GM23248 (cell line): ENCODE measurements at regions not wholly inside any gene's neighbourhood (a gene's known extent, or its start where the extent isn't known, plus 50 kb on each side); places are given as distances from the start of the nearest gene placed in this dataset.

Experiments
- DNase-seq: peaks from one replicate; pipeline ENCODE4 v3.0.0-alpha.2; 2015
- H2AFZ ChIP-seq: fragments of 200-600 bp; sonication (generic); 2 replicates; pipeline ENCODE4 v1.6.1; 2016; ENCODE audit warnings: antibody characterized with exemption
- H3F3A ChIP-seq: fragments of 200-600 bp; sonication (generic); 2 replicates; pipeline ENCODE4 v1.6.1; 2016; ENCODE audit warnings: mild to moderate bottlenecking, antibody characterized with exemption, mixed run types; ENCODE audit not compliant: insufficient read depth
- H3K27ac ChIP-seq: fragments of 200-600 bp; sonication (generic); 2 replicates; pipeline ENCODE4 v1.5.1; 2016; ENCODE audit warnings: mild to moderate bottlenecking
- H3K27me3 ChIP-seq: fragments of 200-600 bp; sonication (generic); replicated peaks from 2 replicates; pipeline ENCODE4 v1.6.1; 2016; ENCODE audit warnings: mild to moderate bottlenecking; ENCODE audit not compliant: insufficient read depth
- H3K36me3 ChIP-seq: fragments of 200-600 bp; sonication (generic); 2 replicates; pipeline ENCODE4 v1.6.1; 2016; ENCODE audit warnings: low read depth, mild to moderate bottlenecking
- H3K4me1 ChIP-seq: fragments of 200-600 bp; sonication (generic); 2 replicates; pipeline ENCODE4 v1.6.1; 2016; ENCODE audit warnings: mild to moderate bottlenecking; ENCODE audit not compliant: insufficient read depth
- H3K4me2 ChIP-seq: fragments of 200-600 bp; sonication (generic); one replicate; pipeline ENCODE4 v1.6.1; 2016; ENCODE audit warnings: mild to moderate bottlenecking; ENCODE audit not compliant: unreplicated experiment
- H3K4me3 ChIP-seq: fragments of 200-600 bp; sonication (generic); 2 replicates; pipeline ENCODE4 v1.5.1; 2016; ENCODE audit warnings: mild to moderate bottlenecking
- H3K79me2 ChIP-seq: fragments of 200-600 bp; sonication (generic); 2 replicates; pipeline ENCODE4 v1.6.1; 2016; ENCODE audit warnings: mild to moderate bottlenecking; ENCODE audit not compliant: insufficient read depth
- H3K9ac ChIP-seq: fragments of 200-600 bp; sonication (generic); 2 replicates; pipeline ENCODE4 v1.6.1; 2016; ENCODE audit warnings: mild to moderate bottlenecking
- H3K9me2 ChIP-seq: fragments of 200-600 bp; sonication (generic); 2 replicates; pipeline ENCODE4 v1.6.1; 2016; ENCODE audit warnings: mixed run types, mild to moderate bottlenecking, moderate library complexity; ENCODE audit not compliant: insufficient read depth
- H3K9me3 ChIP-seq: fragments of 200-600 bp; sonication (generic); one replicate; pipeline ENCODE4 v1.6.1; 2017; ENCODE audit warnings: low read depth
- H4K20me1 ChIP-seq: fragments of 200-600 bp; sonication (generic); 2 replicates; pipeline ENCODE4 v1.6.0; 2016; ENCODE audit not compliant: insufficient read depth
- EZH2 ChIP-seq: fragments of 200-600 bp; sonication (generic); IDR thresholded peaks from 2 replicates; pipeline ENCODE4 v1.6.1; 2018; ENCODE audit warnings: antibody characterized with exemption, mild to moderate bottlenecking; ENCODE audit not compliant: insufficient read depth, poor library complexity, severe bottlenecking
- EZH2phosphoT487 ChIP-seq: fragments of 200-600 bp; sonication (generic); IDR thresholded peaks from 2 replicates; pipeline ENCODE4 v1.6.1; 2018; ENCODE audit warnings: antibody characterized with exemption, moderate library complexity, mild to moderate bottlenecking, low read depth; ENCODE audit not compliant: insufficient read depth
- WGBS, 2 experiments: methylation state at CpG; one replicate each; pipeline ENCODE4 v1.1.6; 2015 to 2017; ENCODE audit warnings: low lambda C conversion rate in 2 of 2, low coverage in 1 of 2; ENCODE audit errors: missing lambda C conversion rate in 2 of 2; 5-methylcytosine and 5-hydroxymethylcytosine counted together
- in situ Hi-C: fragments of 300-500 bp; cut with MboI; formaldehyde crosslinking; loops from 2 replicates; pipeline ENCODE4 v1.15.0; 2020

- no peak for TF ChIP-seq EZH2phosphoT487
- TF ChIP-seq EZH2: no peak
- Histone ChIP-seq H2AFZ (no peak overlapping the region), H3F3A (no peaks in the 10 kb centered on the region), H3K27ac (no peak overlapping the region), H4K20me1 (no peaks in the 10 kb centered on the region), H3K27me3 (no peaks in the 10 kb centered on the region), H3K4me3 (no peak overlapping the region), H3K4me1 (no peaks in the 10 kb centered on the region), H3K4me2 (no peak overlapping the region), H3K79me2 (no peaks in the 10 kb centered on the region), H3K9me3 (no peaks in the 10 kb centered on the region), H3K9ac (no peak overlapping the region), H3K36me3 (no peaks in the 10 kb centered on the region), H3K9me2 (no peaks in the 10 kb centered on the region)
- DNase-seq: no peak
- WGBS, 2 experiments: 23 to 33% methylated on average over 4 of the region's 4 CpGs
- in situ Hi-C loops: no loop called here
These were observed 276.3 kb upstream of the AGA start for GRCh38 chr4:177718514-177718913.

GRCh38 chr4:177726111-177726510, 283.9 kb upstream of the AGA start:
- Histone ChIP-seq H3F3A (no peaks in the 10 kb centered on the region), H3K9me2 (no peaks in the 10 kb centered on the region), H4K20me1 (no peaks in the 10 kb centered on the region), H3K79me2 (no peaks in the 10 kb centered on the region), H3K9ac (no peak overlapping the region), H3K27me3 (no peaks in the 10 kb centered on the region), H3K9me3 (no peaks in the 10 kb centered on the region), H2AFZ (no peak overlapping the region), H3K4me3 (no peak overlapping the region), H3K4me2 (no peak overlapping the region), H3K27ac (no peak overlapping the region), H3K4me1 (no peaks in the 10 kb centered on the region), H3K36me3 (no peaks in the 10 kb centered on the region)
- in situ Hi-C loops: no loop called here
- TF ChIP-seq EZH2phosphoT487: no peak
- no peak for TF ChIP-seq EZH2
- DNase-seq: no peak
- WGBS, 2 experiments: 0 to 3% methylated on average over 3 of the region's 3 CpGs

GRCh38 chr4:177728361-177729152, 286.3 kb upstream of the AGA start:
- Histone ChIP-seq H3K4me1 (no peaks in the 10 kb centered on the region), H3K27ac (no peak overlapping the region), H3K36me3 (no peaks in the 10 kb centered on the region), H3K9ac (no peak overlapping the region), H3F3A (no peaks in the 10 kb centered on the region), H3K4me2 (no peak overlapping the region), H2AFZ (no peak overlapping the region), H4K20me1 (no peaks in the 10 kb centered on the region), H3K4me3 (no peak overlapping the region), H3K9me2 (no peaks in the 10 kb centered on the region), H3K9me3 (no peaks in the 10 kb centered on the region), H3K79me2 (no peaks in the 10 kb centered on the region), H3K27me3 (no peaks in the 10 kb centered on the region)
- TF ChIP-seq EZH2phosphoT487 (no peak), EZH2 (no peak)
- DNase-seq: peak; percentile 1
- WGBS, 2 experiments: 34 to 43% methylated on average over 25 to 27 of the region's 27 CpGs
- in situ Hi-C loops: no loop called here

DNA sequence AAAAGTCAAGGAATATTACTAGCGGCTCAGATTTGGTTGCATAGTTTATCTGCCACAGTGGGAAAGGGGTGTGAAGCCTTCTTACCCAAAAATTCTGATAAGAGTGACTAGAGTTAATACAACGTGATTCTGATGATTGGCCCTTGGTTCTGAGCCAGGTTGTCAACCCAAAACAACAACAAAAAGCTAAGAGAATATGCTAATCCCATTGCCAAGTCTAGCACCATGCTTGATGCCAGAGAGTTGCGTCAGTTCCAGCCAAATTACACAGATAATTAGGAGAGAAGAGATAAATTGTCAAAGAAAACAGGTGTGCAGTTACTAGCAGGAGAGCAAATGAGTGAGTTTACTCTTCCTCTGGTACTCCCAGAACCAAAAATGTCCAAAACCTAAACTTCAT, 287.4 kb upstream of the AGA start:
- H3K4me2 ChIP-seq: no peak overlapping the region
- DNase-seq: no peak
- H4K20me1 ChIP-seq: no peaks in the 10 kb centered on the region
- in situ Hi-C loops: no loop called here
- H3K27me3 ChIP-seq: no peaks in the 10 kb centered on the region
- H3K79me2 ChIP-seq: no peaks in the 10 kb centered on the region
- 16 to 30% methylated on average over 3 of the region's 3 CpGs for WGBS, 2 experiments
- H3K27ac ChIP-seq: no peak overlapping the region
- H3F3A ChIP-seq: no peaks in the 10 kb centered on the region
- no peaks in the 10 kb centered on the region for H3K9me2 ChIP-seq
- H3K4me1 ChIP-seq: no peaks in the 10 kb centered on the region
- no peak overlapping the region for H3K4me3 ChIP-seq
- TF ChIP-seq EZH2phosphoT487: no peak
- no peak for TF ChIP-seq EZH2
- no peak overlapping the region for H3K9ac ChIP-seq
- H3K9me3 ChIP-seq: no peaks in the 10 kb centered on the region
- no peak overlapping the region for H2AFZ ChIP-seq
- no peaks in the 10 kb centered on the region for H3K36me3 ChIP-seq
